22Rv1 (cell line): ENCODE measurements at regions not wholly inside any gene's neighbourhood (a gene's known extent, or its start where the extent isn't known, plus 50 kb on each side); places are given as distances from the start of the nearest gene placed in this dataset.

Experiments used
- ZFX ChIP-seq: fragments of 450-650 bp; IDR thresholded peaks from 2 replicates; pipeline ENCODE4 v1.6.1; 2017; ENCODE audit warnings: antibody characterized with exemption, borderline replicate concordance
- TF ChIP-seq, protein P1 (sequence below): fragments of 450-650 bp; IDR thresholded peaks from 2 replicates; pipeline ENCODE4 v1.5.1; 2017; ENCODE audit warnings: mild to moderate bottlenecking

DNA sequence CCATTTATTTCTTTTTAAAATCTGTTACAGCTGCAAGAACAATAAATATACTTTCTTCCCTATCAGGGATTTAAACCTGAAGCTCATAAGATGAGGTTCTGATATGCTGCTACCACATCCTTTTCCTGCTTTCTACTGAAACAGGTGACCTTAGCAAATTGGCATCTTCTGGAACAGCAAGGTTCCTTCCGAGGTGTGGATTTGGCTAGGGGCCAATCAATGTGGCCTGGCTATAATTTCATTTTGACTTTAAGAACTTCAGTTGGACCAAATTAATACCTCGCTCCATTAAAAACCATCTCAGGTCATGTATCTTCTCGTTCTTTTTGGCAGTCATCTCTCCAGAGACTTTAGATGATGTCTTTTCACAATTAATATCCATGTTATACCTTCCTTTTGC, 53.4 kb upstream of the C3orf80 start:
- TF ChIP-seq, protein P1, sequence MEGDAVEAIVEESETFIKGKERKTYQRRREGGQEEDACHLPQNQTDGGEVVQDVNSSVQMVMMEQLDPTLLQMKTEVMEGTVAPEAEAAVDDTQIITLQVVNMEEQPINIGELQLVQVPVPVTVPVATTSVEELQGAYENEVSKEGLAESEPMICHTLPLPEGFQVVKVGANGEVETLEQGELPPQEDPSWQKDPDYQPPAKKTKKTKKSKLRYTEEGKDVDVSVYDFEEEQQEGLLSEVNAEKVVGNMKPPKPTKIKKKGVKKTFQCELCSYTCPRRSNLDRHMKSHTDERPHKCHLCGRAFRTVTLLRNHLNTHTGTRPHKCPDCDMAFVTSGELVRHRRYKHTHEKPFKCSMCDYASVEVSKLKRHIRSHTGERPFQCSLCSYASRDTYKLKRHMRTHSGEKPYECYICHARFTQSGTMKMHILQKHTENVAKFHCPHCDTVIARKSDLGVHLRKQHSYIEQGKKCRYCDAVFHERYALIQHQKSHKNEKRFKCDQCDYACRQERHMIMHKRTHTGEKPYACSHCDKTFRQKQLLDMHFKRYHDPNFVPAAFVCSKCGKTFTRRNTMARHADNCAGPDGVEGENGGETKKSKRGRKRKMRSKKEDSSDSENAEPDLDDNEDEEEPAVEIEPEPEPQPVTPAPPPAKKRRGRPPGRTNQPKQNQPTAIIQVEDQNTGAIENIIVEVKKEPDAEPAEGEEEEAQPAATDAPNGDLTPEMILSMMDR = no peak
- no peak for TF ChIP-seq ZFX
